ENCODE measurements at regions not wholly inside any gene's neighbourhood (a gene's known extent, or its start where the extent isn't known, plus 50 kb on each side); places are given as distances from the start of the nearest gene placed in this dataset.

- TF ChIP-seq REST (IDR thresholded peaks at IDR 0.05; ENCODE audit: low read depth) (no peak), NFIC (IDR thresholded peaks at IDR 0.05) (no peak), RAD21 (IDR thresholded peaks at IDR 0.05; ENCODE audit: low read depth) (no peak)
- TF ChIP-seq, protein P1, sequence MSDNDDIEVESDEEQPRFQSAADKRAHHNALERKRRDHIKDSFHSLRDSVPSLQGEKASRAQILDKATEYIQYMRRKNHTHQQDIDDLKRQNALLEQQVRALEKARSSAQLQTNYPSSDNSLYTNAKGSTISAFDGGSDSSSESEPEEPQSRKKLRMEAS (IDR thresholded peaks at IDR 0.05), result no peak
Observed at GRCh38 chr11:11206484-11206883, 146.6 kb downstream of the CSNK2A3 start.

All from Ishikawa (cell line).